ENCODE measurements at regions not wholly inside any gene's neighbourhood (a gene's known extent, or its start where the extent isn't known, plus 50 kb on each side); places are given as distances from the start of the nearest gene placed in this dataset.

DNA sequence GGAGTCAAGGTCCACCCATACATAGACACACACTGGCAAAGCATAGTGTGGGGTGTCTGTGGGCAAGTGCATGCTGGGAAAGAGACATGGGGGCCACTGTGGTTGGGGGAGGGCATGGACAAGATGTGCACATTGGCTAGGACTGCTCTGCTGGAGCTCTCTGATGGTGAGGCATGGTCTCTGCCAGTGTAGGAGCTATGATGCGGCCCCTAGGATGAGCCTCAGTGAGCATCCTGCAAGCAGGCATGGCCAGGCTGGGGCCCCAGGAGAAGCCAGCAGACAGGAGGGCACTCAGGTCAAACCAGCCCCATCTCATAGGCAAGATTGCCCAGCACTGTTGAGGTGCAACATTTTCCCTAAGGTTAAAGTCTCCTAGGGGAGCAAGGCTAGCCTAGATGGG lies 489.4 kb downstream of the DNAJB9 start:
- no peak for DNase-seq
- WGBS, 2 donors: 40 to 91% methylated on average over 1 of the region's 1 CpG

DNA sequence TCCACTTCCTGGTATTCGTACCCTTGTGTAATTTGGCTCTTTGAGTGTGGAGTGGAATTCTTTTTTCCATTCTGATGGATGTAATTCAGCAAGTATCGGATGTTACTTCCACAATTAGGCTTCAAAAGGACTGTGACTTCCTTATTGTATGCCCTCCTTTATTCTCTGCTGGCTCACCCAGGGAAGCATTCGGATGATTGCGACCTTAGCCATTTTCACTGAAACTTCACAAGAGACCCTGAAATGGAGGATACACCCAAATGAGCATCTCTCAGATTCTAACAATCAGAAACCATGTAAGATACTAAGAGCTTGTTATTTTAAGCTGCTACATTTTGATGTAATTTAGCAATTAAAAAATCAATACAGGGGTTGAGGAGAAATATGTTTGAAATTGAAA lies 493.1 kb downstream of the DNAJB9 start:
- Histone ChIP-seq H3K27me3 (no peaks in the 10 kb centered on the region), H3K27ac (no peak overlapping the region), H3K4me1 (no peaks in the 10 kb centered on the region), H3K4me3 (replicated peaks in 1 of 3) (no peak overlapping the region), H3K9me3 (no peaks in the 10 kb centered on the region), H3K36me3 (no peaks in the 10 kb centered on the region)
- DNase-seq: no peak
- intact Hi-C loops (cut with DNase I): no loop called here
- TF ChIP-seq, protein P1, sequence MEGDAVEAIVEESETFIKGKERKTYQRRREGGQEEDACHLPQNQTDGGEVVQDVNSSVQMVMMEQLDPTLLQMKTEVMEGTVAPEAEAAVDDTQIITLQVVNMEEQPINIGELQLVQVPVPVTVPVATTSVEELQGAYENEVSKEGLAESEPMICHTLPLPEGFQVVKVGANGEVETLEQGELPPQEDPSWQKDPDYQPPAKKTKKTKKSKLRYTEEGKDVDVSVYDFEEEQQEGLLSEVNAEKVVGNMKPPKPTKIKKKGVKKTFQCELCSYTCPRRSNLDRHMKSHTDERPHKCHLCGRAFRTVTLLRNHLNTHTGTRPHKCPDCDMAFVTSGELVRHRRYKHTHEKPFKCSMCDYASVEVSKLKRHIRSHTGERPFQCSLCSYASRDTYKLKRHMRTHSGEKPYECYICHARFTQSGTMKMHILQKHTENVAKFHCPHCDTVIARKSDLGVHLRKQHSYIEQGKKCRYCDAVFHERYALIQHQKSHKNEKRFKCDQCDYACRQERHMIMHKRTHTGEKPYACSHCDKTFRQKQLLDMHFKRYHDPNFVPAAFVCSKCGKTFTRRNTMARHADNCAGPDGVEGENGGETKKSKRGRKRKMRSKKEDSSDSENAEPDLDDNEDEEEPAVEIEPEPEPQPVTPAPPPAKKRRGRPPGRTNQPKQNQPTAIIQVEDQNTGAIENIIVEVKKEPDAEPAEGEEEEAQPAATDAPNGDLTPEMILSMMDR (IDR thresholded peaks at IDR 0.05): no peak
- TF ChIP-seq POLR2A (IDR thresholded peaks at IDR 0.05): no peak
- 86 to 91% methylated on average over 4 of the region's 4 CpGs for WGBS, 2 donors

More for the DNA sequence above, 489.4 kb downstream of the DNAJB9 start:
- Histone ChIP-seq H3K27me3 (no peaks in the 10 kb centered on the region), H3K27ac (no peak overlapping the region), H3K9me3 (no peaks in the 10 kb centered on the region), H3K4me3 (replicated peaks in 1 of 3) (no peak overlapping the region), H3K4me1 (no peaks in the 10 kb centered on the region), H3K36me3 (no peaks in the 10 kb centered on the region)
- intact Hi-C loops (cut with DNase I): no loop called here
- no peak for TF ChIP-seq POLR2A (IDR thresholded peaks at IDR 0.05)

GRCh38 chr7:109073543-109073942 lies 503.9 kb downstream of the DNAJB9 start:
- no peak for DNase-seq
- Histone ChIP-seq H3K27me3 (no peaks in the 10 kb centered on the region), H3K4me3 (replicated peaks in 1 of 3) (no peak overlapping the region), H3K4me1 (no peaks in the 10 kb centered on the region), H3K9me3 (no peaks in the 10 kb centered on the region), H3K36me3 (no peaks in the 10 kb centered on the region), H3K27ac (no peak overlapping the region)
- WGBS, 2 donors: 85 to 94% methylated on average over 3 of the region's 3 CpGs
- intact Hi-C loops (cut with DNase I): no loop called here
- TF ChIP-seq, protein P1 (IDR thresholded peaks at IDR 0.05): no peak
- no peak for TF ChIP-seq POLR2A (IDR thresholded peaks at IDR 0.05)

- 63 to 65% methylated on average over 2 of the region's 2 CpGs for WGBS, 2 donors
- no peak for DNase-seq
- H3K36me3 ChIP-seq: no peaks in the 10 kb centered on the region
- intact Hi-C loops (cut with DNase I): no loop called here
- no peak overlapping the region for H3K27ac ChIP-seq
- H3K4me3 ChIP-seq (replicated peaks in 1 of 3): no peak overlapping the region
- H3K9me3 ChIP-seq: no peaks in the 10 kb centered on the region
- no peak for TF ChIP-seq POLR2A (IDR thresholded peaks at IDR 0.05)
- H3K27me3 ChIP-seq: no peaks in the 10 kb centered on the region
- no peaks in the 10 kb centered on the region for H3K4me1 ChIP-seq
These were observed 506.8 kb downstream of the DNAJB9 start for GRCh38 chr7:109076396-109076972.

- DNase-seq: no peak
- H3K9me3 ChIP-seq: no peaks in the 10 kb centered on the region
- no peaks in the 10 kb centered on the region for H3K27me3 ChIP-seq
- H3K27ac ChIP-seq: no peak overlapping the region
- intact Hi-C loops (cut with DNase I): no loop called here
- no peak for TF ChIP-seq POLR2A (IDR thresholded peaks at IDR 0.05)
- TF ChIP-seq, protein P1 (IDR thresholded peaks at IDR 0.05): no peak
- 78 to 90% methylated on average over 1 of the region's 1 CpG for WGBS, 2 donors
- no peaks in the 10 kb centered on the region for H3K36me3 ChIP-seq
- H3K4me1 ChIP-seq: no peaks in the 10 kb centered on the region
- no peak overlapping the region for H3K4me3 ChIP-seq (replicated peaks in 1 of 3)
These were observed 521.4 kb downstream of the DNAJB9 start for GRCh38 chr7:109091042-109091441.

- intact Hi-C loops (cut with DNase I): no loop called here
- no peak overlapping the region for H3K4me3 ChIP-seq (replicated peaks in 1 of 3)
- WGBS, 2 donors: 78 to 95% methylated on average over 1 of the region's 1 CpG
- H3K27ac ChIP-seq: no peak overlapping the region
- no peak for DNase-seq
- H3K9me3 ChIP-seq: no peaks in the 10 kb centered on the region
- H3K27me3 ChIP-seq: no peaks in the 10 kb centered on the region
- TF ChIP-seq, protein P1 (IDR thresholded peaks at IDR 0.05): no peak
- TF ChIP-seq POLR2A (IDR thresholded peaks at IDR 0.05): no peak
- no peaks in the 10 kb centered on the region for H3K36me3 ChIP-seq
- H3K4me1 ChIP-seq: no peaks in the 10 kb centered on the region
These were observed 522.6 kb downstream of the DNAJB9 start for GRCh38 chr7:109092268-109092667.

Data from thyroid gland (tissue), 4 donors.